Stimulated activated CD8-positive, alpha-beta memory T cell treated with anti-CD3 and anti-CD28 coated beads, Interleukin-12 subunit alpha, Interleukin-12 subunit beta, amount 100 ng/mL, for 4 hours (primary cell): ENCODE measurements at regions not wholly inside any gene's neighbourhood (a gene's known extent, or its start where the extent isn't known, plus 50 kb on each side); places are given as distances from the start of the nearest gene placed in this dataset.

Source experiments
- DNase-seq: peaks from one replicate; pipeline ENCODE4 v3.0.0-alpha.2; 2020; ENCODE audit warnings: low read depth

- DNase-seq, result no peak
These were observed 76.7 kb upstream of the RAPGEF4 start for GRCh38 chr2:172658945-172659344.

- no peak for DNase-seq
These were observed 73.5 kb upstream of the RAPGEF4 start for GRCh38 chr2:172662099-172662498.

GRCh38 chr2:172664766-172665165, 70.9 kb upstream of the RAPGEF4 start:
- no peak for DNase-seq

- no peak for DNase-seq
These were observed 67.9 kb upstream of the RAPGEF4 start for GRCh38 chr2:172667581-172668325.

- no peak for DNase-seq
These were observed 64.1 kb upstream of the RAPGEF4 start for GRCh38 chr2:172671501-172671900.

GRCh38 chr2:172672114-172672513, 63.5 kb upstream of the RAPGEF4 start:
- DNase-seq, result no peak

- no peak for DNase-seq
These were observed 62.5 kb upstream of the RAPGEF4 start for GRCh38 chr2:172673056-172673683.

- DNase-seq, result peak; percentile 13
These were observed 61.3 kb upstream of the RAPGEF4 start for GRCh38 chr2:172674034-172674967.

- DNase-seq, result no peak
These were observed 60.7 kb upstream of the RAPGEF4 start for GRCh38 chr2:172674968-172675303.

- no peak for DNase-seq
These were observed 58.3 kb upstream of the RAPGEF4 start for GRCh38 chr2:172677363-172677762.

- DNase-seq, result no peak
These were observed 55.1 kb upstream of the RAPGEF4 start for GRCh38 chr2:172680436-172681068.

GRCh38 chr2:172685467-172685866, 50.2 kb upstream of the RAPGEF4 start:
- DNase-seq, result no peak
